HUDEP-2 (cell line): ENCODE measurements at regions not wholly inside any gene's neighbourhood (a gene's known extent, or its start where the extent isn't known, plus 50 kb on each side); places are given as distances from the start of the nearest gene placed in this dataset.

Source experiments
- DNase-seq, 76 experiments: peaks; one replicate each; lab custom pipeline; 2025; ENCODE audit not compliant: unreplicated experiment in 76 of 76; lab: John Stamatoyannopoulos, UW

DNA sequence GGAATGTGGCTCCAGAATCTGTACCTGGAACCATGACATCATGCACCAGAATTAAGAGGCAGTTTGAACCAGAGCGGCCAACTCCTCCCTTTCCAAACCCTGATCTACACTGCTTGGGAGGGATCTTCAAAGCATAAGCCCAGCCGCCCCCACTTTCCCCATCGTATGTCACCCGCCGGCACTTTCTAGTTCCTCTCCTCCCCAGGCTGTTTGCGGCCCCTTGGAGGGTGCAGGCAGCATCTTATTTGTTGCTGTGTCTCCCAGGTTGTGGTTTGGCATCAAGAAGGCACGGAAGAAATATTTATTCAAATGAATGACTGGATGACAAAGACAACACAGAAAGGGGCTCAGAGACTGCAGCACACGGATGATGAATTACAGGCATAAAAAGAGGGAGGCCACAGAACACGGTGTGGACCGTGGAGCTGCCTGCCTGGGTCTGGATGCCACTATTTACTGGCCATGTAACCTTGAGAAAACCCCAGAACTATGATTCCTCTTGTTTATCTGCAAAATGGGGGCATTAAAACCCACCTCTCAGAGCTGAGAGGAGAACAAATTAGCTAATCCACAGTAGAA is 305.8 kb downstream of the EIPR1 start:
- no peak for DNase-seq

DNA sequence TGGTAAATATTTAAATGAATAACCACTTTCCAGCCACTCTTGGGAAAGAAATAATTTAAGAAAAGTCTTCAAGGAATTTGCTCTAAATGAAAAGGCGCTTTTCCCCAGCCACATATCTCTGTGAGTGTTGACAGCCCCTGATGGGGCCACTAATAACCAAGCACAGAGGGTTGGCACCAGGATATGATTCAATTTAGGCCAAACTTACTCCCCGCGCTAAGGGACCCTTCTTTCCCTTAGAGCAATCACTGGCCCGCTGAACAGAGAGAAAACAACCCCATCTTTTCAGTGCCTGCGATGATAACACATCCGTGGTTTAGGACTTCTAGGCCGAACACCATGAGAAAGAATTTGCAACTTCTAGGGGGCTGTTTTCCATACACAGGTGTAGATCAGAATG is 310.8 kb downstream of the EIPR1 start:
- DNase-seq: no peak

DNA sequence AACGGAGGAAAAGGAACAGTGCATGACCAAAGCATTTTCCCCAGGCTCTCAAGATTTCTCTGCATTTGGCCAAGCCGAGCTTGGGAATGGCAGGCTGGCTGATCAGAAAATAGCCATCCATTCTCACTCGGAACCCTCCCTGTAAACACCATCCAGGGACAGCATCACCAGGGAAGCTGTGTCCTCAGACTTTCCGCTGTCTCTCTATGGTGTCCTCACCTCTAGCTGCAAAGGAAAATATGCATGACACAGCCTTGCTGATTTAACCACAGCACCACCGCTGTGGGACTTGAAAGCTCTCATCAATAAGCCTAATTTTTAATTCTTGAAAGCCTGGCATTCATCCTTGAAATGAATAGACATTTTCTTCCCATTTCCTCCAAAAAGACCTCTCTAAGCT is 311.7 kb downstream of the EIPR1 start:
- no peak for DNase-seq

DNA sequence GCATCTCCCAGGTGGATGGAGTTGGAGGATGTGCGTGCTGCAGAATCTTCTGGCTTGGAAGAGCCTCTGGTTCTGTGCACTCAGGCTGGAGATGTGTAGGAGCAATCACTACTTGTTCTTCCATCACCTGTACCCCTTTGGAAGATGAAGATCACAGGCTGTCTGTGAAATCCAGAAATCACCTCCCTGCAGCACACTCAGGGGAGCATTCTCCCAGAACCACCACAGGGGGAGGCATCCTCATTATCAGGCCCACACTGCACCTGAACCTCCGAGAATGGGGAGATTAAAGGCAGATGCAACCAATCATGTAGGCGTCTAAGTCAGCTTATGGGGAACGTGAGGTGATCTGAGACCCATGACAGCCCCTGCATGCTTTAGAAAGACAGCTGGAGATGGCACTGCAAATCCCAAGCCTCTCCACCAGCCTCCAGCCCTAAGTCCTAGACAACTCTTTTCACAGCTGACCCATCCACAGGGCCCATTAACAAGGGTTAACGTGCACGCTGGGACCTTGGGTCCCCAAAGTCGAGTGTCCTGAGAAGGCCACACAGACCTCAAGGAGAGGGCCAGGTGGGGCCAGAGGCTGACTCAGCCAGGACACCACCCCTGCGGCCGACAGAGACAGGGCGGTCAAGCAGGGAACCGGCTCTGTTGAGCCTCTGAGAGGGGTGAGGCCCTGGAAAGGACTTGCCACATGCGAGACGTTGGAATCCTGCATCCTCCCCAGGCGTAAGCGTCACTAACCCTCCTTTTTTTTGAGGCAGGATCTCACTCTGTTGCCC is 314.9 kb downstream of the EIPR1 start:
- DNase-seq: no peak

DNA sequence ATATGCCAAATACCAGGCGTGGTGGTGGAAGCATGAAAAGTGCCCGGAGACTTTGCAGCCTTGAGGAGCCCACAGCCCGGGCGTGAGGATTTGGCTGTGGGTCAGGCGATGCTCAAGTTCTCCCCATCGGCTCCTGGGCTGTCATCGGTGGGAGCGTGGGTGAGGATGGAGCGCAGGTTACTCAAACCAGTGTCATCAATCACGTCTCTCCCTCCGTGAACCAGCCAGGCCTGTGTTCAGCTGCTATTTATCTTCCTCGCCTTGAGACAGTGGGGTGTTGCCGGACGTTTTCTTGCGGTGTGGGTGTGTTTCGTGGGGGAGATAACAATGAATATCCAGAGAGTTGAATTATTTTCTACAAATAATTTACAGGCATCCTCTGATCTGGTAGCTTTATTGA is 317.6 kb downstream of the EIPR1 start:
- no peak for DNase-seq

DNA sequence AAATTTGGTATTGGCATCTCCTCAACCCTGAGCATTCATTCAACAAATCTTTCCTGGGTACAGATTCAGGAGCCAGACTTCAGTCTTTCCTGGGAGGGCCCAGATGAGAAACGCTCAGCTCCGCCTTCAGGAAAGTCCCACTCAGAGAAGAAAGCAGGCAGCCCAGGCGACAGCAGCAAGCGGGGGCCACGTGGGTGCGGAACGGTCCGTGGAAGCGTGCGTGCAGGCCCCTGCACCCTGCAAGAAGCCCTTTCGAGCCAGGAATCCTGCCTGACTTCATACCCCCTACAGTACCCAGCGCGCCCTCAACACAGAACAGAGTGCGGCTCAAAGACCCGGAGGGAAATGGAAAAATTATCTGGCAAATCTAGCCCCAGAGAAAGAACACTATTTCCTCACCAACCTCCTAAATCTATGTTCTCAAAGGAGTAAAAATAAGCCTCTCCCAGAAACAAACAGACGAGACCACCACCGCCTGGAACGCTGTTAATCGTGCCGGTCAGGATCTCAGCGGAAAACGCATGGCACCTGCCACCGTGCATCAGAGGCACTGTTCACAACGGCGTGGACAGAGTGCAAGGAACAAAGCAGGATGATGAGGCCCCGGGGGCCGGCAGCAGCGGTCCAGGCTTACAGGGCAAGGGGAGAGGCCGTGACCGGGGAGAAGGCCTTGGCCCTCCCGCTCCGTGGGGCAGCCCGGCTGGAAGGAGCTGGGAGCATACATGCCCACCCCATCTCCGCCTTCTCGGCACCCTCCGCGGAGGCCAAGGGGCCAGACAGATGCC is 318.3 kb downstream of the EIPR1 start:
- DNase-seq: no peak

DNA sequence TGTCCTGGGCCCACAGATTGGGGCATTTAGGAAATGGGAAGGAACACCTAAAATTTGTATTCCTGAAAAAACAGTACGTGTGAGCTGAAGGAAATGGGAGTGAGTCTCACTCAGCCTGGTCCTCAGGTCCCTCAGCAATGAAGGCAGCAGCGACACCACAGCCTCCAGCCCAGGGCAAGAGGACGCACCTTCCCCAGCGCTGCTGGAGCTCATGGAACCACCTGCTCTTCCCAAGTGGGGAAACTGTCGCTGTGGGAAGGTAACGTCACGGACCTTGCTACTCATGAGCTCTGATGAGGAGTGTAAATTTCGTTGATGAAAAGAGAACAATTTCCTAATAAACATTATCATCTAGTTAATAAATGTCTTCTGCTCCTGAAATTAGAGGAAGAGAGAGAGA is 323.6 kb downstream of the EIPR1 start:
- no peak for DNase-seq

DNA sequence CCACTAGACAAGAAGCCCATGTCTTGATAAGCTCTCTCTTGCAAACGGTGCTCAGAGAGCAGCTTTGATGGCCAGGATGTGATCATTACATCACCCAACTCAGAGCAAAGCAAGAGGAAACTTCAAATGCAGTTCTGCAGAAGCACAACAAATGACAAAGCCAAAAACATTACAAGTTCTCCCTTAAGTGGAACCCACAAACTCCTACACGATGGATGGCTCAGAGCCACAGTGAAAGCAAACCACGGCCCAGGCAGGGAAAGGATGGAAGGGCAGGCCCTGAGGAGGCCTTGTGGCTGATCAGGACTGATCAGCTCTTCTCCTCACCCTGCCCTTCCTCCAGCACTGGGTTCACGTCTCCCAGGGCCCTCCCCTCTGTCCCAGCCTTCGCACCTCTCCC is 326.4 kb downstream of the EIPR1 start:
- DNase-seq: no peak

DNA sequence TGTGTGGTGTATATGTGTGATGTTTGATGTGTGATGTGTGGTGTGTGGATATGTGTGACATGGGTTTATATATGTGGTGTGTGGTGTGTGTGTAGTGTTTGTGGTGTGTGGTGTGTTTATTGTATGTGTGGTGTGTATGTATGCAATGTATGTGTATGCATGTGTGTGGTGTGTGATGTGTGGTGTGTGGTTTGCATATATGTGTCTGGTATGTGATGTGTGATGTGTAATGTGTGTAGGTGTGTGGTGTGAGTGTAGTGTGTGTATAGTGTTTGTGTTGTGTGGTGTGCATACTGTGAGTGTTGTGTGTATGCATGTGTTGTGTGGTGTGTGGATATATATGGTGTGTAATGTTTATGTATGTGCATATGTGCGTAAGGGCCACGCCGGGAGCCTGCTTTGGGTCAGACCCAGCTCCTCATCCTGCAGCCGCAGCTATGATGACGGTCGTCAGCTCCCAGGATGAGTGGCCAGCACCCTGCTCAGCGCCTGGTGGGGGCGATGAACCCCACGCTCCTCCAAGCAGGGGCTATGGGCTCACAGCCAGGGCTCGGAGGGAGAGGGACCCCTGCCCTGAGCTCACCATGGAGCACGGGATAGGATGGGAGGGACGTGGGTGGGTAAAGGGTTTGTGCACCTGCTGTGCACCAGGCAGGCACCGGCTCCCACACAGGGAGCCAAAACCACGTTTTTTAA is 331.3 kb downstream of the EIPR1 start:
- no peak for DNase-seq

DNA sequence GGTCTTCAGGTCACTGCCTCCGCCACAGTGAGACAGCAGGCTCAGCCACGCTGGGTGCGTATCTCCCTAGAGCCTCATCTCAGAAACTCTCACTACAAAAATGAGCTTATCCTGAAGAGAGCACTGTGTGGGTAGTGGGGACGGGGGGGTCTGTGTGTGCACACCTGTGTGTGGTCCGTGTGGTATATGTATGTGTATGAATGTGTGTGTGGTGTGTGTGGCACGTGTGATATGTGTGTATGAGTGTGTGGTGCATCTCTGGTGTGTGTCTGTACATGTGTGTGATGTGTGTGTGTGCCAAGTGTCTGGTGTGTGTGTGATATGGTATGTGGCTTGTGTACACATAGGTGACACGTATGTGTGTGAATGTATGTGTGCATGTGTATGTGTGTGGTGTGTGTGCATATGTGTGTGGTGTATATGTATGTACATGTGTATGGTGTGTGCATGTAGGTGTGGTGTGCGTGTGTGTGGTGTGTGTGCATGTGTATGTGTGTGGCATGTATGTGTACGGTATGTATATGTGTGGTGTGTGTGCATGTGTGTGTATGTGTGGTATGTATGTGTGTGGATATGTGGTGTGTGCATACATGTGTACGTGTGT is 332.2 kb downstream of the EIPR1 start:
- no peak for DNase-seq

DNA sequence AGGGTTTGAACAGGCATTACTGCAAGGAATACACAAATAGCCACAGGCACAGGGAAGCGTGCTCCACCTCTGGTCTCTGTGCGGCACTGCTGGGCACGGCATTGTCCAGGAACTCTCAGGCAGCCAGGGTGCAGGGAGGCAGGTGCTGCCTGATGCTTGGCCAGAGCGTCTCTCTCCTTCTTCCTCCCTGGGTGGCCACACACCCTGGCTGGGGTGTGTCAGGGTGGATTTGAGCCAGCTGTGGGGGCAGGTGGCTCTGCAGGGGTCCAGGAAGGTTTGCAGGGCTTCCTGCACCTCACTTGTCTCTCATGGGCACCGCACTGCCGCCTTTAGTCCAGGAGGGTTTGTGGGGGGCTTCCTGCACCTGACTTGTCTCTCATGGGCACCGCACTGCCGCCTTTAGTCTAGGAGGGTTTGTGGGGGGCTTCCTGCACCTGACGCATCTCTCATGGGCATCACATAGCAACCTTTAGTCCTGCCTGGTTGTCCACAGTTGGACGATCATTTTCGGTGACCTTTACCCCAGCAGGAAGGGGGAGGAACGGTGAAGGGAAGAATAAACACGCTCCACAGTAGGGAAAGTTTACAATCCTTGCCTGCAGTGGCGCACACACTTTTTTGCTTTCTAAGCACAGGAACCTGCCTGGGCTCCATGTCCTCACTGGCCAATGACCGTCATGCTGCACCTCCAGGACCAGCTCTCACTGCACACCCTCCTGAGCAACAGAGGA is 332.9 kb downstream of the EIPR1 start:
- no peak for DNase-seq

DNA sequence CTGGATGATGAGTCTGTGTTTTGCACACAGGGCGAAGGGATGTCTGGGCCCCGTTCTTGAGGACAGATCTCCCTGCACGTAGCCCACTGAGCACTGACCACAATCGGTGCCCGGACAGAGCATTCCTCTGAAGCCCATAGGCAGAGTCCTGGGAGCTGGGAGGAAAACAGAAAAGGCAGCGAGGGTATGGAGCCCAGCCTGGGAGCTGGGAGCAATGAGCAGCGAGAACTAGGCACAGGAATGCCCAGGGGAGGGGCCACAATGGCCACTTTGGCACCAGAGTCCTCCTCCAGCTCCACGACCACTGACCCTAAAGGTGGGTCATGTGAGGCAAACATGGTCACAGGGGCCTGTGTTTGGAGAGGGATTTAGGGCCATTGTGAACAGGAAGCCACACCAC is 333.9 kb downstream of the EIPR1 start:
- DNase-seq: no peak

DNA sequence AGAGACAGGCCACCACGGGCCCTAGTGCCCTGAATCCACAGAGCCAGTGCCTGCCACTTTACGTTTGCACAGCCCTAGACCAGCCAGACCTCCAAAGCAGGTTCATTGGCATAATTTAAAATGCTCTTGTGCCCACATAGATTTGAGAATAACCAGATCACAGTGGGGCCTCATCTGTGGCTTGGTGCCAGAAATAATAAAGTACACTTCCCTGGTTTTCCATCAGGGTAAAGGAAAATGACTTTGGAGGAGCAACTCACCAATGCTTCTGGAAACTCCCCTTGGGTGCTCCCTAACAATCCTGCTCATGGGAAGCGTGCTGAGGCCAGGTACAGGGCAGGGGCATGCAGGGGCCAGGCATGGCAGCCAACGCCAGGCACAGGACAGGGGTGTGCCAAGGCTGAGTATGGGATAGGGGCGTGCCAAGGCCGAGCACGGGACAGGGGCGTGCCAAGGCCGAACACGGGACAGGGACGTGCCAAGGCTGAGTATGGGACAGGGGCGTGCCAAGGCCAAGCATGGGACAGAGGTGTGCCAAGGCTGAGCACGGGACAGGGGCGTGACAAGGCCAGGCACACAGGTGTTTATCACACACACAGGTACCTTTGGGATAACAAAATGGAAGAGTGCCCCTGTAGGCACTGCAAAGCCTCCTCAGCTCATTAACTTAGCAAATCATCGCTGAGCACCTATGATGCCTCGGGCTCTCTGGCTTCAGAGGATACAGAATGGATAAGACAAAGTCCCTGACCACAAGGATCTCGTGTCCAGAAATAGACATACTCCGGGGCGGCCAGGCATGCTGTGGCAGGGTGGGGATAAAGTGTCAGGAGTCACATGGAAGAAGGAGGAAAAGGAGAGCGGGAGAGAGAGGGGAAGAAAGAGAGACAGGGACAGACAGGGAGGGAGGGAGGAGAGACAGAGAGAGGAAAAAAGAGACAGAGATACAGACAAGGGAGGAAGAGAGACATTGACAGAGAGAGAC is 334.7 kb downstream of the EIPR1 start:
- DNase-seq: no peak

DNA sequence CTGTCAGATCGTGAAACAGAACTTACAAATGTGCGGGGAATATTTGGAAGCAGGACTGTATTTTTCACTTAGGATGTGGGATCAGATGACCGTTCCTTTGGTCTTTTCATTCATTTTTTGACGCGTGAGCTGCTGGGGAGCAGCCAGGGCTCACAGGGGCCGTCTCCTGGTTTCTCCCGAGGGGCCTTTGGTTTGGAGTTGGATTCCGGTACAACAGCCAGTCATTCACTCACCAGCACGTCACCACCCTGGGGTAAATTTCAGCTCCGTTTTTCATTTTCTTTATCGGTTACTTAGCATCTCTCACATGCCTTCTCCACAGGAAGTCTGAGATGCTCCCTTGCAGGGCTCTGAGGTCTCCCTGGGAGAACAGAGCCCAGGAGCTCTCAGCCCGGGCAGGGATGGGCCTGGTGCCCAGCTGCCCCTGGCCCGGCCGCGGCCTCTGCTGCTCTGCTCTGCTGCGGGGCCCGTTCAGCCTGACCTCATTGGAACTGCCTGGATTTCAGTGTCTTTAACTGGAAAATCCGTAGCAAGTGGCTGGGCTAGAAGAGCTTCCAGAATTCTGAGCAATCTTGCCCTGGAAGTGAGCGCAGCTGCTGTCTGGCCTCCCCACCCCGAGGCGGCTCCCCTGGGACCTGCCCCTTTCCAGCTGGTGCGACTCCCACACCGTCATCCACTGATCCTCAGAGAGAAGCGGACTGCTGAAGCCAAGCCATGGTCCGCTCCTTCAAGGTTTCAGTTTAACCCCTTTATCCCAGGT is 335.6 kb downstream of the EIPR1 start:
- no peak for DNase-seq

DNA sequence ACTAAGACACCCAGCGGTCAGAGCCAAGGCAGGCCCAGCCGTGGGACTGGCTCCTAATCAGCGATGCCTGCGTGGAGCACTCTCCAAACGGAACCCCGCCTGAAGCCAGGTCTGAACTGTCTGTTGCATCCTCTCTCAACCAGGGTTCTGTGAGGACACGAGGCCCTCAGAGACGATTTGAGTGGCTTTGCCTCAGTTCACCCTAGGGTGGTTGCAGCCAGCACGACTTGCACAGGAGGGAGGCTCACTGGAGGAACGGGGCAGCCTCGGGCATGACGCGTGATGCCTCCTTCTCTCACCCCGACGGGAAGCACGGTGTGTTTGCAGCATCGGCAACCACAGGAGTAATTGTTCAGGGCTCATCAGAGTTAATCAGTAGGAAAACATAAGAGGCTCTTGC is 336.4 kb downstream of the EIPR1 start:
- DNase-seq: no peak

DNA sequence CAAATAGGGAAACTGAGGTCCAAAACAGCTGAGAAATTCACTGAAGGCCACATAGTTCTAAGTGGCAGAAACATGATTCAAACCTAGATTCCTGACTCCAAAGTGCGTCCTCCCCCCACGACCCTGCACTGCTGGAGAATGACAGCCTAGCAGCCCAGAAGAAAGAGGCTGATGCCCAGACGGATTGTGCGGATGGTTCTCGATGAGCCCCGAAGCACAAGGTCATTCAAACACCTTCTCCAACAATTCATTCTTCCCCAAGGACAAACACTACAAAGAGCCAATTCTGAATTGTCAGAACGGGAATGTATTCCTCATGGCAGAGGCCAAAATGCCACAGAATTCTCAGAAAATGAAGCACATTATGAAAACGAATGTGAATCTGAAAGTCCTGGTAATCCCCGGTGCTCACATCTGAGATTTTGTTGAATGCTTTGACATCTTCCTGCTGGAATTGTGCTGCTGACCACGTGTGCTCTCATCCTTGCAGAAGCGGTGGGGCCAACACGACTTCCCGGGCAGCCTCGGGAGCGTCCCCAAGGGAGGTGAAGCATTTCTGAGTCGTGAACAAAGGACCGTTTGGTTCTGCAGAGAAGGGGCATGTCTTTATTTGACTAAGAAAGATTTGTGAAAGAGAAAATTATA is 337.0 kb downstream of the EIPR1 start:
- no peak for DNase-seq

DNA sequence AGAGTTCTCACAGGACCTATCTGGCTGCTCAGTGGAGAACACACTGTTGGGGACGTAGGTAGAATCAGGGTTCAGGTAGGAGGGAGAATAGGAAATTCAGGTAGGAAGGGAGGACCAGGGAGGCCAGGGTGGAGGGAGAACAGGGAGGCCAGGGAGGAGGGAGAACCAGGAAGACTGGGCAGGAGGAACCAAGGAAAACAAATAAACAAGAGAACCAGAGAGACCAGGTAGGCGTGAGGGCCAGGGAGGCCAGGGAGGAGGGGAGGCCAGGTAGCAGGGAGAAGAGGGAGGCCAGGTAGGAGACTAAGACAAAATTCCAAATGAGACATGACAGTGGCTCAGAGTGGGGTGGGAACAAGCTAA is 337.6 kb downstream of the EIPR1 start:
- DNase-seq: no peak
